GM04503 (cell line): ENCODE measurements at regions not wholly inside any gene's neighbourhood (a gene's known extent, or its start where the extent isn't known, plus 50 kb on each side); places are given as distances from the start of the nearest gene placed in this dataset.

Source experiments
- DNase-seq: peaks from one replicate; pipeline ENCODE4 v3.0.0-alpha.2; 2012; ENCODE audit warnings: low read depth

GRCh38 chr2:136214307-136215200 is 96.6 kb upstream of the CXCR4 start:
- DNase-seq: no peak

DNA sequence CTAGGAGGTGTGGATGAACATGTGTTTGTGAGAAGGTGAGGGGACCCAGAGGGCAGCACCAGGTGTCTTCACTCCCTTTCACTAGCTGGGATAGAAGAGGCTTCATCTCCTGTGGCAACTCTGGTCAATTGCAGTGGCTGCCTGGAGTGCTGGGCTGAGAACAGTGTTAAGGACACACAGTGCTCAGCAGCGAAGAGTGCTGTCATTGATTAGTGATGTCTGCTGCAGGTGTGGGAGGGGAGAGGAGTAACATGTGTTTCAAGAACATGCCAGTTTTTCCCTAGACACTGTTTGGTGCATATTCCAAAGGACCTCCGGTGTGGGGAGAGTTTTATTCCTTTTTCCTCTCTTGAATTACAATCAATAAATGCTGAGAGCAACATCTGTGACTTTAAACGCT is 95.9 kb upstream of the CXCR4 start:
- no peak for DNase-seq

DNA sequence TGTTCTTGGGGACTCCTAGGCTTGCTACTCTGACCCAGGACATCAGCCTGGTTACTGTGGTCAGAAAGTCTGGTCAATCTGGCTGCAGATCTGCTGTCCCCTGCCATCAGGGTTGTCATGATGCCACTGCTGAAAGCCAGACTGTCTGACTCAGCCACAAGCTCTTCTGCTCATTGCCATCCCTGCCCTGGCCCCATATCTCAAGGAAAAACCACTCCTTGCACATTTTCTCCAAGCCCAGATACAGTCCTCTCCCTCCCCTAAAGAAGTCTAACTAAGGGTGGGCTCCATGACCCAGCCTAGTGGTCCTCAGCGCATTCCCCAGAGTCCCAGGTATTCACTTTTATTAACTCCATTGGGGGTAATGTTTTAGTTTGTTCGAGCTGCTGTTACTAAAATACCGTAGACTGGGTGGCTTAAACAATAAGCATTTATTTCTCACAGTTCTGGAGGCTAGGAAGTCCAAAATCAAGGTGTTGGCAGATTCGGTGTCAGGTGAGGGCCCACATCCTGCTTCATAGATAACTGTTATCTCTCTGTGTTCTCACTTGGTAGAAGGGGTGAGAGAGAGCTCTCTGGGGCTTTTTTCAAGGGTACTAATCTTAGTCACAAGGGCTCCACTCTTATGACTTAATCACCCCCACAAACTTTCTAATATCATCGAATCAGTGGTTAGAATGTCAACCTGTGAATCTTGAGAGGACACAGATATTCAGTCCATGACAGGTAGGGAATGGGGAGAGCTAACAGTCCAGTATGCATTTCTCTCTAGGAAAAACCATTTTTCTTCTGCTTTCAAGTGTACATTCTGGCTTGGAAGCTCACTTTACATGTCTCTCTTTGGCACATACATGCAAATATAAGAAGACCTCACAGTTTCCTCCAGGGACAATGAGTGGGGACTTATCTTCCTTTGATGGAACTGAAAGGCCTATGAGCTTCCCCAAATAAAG is 94.8 kb upstream of the CXCR4 start:
- DNase-seq: no peak

- no peak for DNase-seq
These were observed 93.8 kb upstream of the CXCR4 start for GRCh38 chr2:136211701-136212100.

DNA sequence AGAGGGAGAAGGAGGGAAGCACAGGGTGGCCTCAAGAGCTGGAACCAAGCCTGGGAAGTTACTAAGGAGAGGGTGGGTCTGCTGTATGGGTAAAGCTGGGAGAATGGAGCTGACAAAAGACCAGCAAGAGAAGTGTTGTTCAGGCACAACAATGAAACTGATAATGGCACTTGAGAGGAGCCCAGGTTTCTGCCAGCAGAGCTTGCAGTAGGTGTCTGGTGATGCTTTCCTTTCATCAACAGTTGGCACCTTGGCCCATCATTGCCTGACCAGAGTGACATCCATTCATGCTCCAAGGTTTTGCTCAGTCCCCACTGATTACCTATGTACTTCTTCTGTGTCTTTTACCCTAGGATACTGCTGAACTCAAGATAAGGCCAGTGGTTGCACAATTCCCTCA is 92.9 kb upstream of the CXCR4 start:
- no peak for DNase-seq

- DNase-seq: no peak
These were observed 92.5 kb upstream of the CXCR4 start for GRCh38 chr2:136210455-136210805.

- DNase-seq: no peak
These were observed 91.9 kb upstream of the CXCR4 start for GRCh38 chr2:136209561-136210454.

- DNase-seq: no peak
These were observed 90.9 kb upstream of the CXCR4 start for GRCh38 chr2:136208682-136209420.

GRCh38 chr2:136207665-136208064 is 89.7 kb upstream of the CXCR4 start:
- no peak for DNase-seq

GRCh38 chr2:136207030-136207623 is 89.2 kb upstream of the CXCR4 start:
- DNase-seq: no peak

DNA sequence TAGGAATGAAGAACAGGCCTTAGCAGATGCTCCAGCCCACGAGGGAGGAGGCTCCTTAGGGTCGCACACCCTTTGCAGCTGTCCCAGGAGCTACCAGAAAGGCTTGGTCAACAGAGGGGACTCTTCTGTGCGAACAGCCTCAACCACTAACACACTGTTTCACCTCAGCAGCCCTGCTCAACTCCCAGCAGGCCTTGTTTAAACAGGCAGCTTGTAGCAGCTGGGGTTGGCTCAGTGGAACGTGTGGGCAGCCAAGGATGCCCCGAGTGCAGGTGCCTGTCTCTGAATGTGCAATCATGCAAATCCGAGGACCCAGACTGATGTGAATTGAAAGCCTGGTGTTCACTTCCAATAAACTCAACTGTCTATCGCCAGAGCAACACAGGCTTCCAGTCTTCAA is 88.7 kb upstream of the CXCR4 start:
- DNase-seq: no peak

DNA sequence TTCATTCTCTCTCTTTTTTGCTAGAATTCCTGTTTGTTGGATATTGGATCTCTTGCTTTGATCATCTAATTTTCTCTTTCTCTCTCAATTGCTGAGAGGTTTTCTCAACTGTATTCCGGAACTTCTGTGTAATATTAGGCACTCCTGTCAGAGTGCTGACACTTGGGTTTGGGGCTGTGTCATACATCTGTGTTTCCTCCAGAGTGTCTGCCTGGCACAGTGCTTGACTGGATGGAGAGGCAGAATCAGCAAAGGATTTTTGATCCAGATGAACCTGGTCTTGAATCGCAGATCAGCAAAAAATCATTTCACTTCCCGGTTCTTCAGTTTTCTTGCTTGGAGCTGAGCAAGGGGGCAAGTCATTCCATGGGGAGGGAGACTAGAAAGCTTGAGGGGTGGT is 87.7 kb upstream of the CXCR4 start:
- DNase-seq: no peak

DNA sequence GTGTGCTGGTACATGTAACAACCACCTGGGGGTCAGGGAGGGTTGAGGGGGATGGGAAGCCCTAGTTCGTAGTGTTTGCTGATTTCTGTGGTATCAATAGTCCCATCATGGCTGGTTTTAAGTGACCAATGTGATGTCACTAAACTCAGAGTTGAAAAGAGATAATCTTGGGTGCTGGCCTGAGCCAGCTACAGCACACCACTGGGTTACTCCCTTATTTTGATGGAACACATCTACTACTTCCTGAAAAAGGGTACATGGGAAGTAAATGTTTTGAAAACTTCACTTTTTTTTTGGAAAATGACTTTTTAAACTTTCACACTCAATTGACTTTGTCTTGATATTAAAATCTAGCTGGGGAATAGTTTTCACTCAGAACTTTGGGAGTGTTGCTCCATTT is 87.0 kb upstream of the CXCR4 start:
- DNase-seq: no peak

DNA sequence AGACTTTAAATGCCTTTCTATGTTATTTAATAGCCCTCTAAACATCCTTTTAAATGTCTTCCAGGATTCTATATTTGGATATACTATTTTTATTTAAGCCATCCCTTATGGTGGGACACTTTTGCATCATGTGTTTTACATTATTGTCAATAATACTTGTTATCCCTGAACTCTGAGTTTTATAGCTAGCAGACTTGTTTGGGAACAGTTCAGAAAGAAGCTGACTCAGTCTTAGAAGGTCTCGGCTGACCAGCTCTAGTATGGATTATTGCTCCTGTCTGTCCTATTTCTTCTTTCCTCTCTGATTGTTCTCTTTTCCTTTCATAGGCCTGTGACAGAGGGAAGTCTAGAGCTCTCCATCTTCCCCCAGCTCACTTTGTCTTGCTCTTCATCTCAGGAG is 77.3 kb upstream of the CXCR4 start:
- DNase-seq: no peak

DNA sequence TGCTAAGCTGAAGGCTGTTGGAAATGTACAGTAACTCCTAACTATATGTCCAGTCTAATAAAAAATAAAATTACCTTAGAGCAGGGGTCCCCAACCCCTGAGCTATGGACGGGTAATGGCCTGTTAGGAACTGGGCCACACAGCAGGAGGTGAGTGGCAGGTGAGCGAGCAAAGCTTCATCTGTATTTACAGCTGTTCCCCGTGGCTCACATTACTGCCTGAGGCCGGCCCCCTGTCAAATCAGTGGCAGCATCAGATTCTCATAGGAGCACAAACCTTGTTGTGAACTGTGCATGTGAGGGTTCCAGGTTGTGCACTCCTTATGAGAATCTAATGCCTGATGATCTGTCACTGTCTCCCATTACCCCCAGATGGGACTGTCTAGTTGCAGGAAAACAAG is 73.1 kb upstream of the CXCR4 start:
- DNase-seq: no peak

GRCh38 chr2:136189221-136189782 is 71.4 kb upstream of the CXCR4 start:
- no peak for DNase-seq

- no peak for DNase-seq
These were observed 70.1 kb upstream of the CXCR4 start for GRCh38 chr2:136188086-136188485.

GRCh38 chr2:136185981-136186776 is 68.2 kb upstream of the CXCR4 start:
- DNase-seq: no peak

- DNase-seq: no peak
These were observed 65.1 kb upstream of the CXCR4 start for GRCh38 chr2:136183097-136183496.

GRCh38 chr2:136182315-136182714 is 64.4 kb upstream of the CXCR4 start:
- no peak for DNase-seq
